ENCODE measurements at regions not wholly inside any gene's neighbourhood (a gene's known extent, or its start where the extent isn't known, plus 50 kb on each side); places are given as distances from the start of the nearest gene placed in this dataset.

DNA sequence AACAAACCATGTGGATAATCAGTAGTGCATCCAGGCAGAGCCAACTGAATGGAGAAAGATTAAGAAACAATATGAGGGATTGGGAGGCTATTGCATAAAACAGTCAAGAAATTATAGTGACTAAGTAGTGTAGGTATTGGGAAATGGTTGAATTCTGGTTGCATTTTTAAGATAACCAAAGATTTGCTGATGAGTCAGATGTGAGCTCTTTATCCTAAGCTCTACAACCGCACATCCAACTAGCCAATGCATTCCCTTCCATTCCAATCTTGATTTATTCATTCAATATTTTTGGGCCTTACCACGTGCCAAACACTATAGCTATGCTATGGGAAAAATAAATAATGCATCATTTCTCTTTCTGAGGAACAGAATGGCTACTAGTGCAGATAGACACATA lies 524.5 kb upstream of the RGMB start:
- H3K4me3 ChIP-seq (replicated peaks; ENCODE audit: insufficient read depth, low read length): no peak overlapping the region
- TF ChIP-seq POLR2AphosphoS5 (IDR thresholded peaks at IDR 0.05; ENCODE audit: low read depth) (no peak), SPI1 (IDR thresholded peaks at IDR 0.05; ENCODE audit: borderline replicate concordance, low read depth) (no peak)
- TF ChIP-seq, protein P1, sequence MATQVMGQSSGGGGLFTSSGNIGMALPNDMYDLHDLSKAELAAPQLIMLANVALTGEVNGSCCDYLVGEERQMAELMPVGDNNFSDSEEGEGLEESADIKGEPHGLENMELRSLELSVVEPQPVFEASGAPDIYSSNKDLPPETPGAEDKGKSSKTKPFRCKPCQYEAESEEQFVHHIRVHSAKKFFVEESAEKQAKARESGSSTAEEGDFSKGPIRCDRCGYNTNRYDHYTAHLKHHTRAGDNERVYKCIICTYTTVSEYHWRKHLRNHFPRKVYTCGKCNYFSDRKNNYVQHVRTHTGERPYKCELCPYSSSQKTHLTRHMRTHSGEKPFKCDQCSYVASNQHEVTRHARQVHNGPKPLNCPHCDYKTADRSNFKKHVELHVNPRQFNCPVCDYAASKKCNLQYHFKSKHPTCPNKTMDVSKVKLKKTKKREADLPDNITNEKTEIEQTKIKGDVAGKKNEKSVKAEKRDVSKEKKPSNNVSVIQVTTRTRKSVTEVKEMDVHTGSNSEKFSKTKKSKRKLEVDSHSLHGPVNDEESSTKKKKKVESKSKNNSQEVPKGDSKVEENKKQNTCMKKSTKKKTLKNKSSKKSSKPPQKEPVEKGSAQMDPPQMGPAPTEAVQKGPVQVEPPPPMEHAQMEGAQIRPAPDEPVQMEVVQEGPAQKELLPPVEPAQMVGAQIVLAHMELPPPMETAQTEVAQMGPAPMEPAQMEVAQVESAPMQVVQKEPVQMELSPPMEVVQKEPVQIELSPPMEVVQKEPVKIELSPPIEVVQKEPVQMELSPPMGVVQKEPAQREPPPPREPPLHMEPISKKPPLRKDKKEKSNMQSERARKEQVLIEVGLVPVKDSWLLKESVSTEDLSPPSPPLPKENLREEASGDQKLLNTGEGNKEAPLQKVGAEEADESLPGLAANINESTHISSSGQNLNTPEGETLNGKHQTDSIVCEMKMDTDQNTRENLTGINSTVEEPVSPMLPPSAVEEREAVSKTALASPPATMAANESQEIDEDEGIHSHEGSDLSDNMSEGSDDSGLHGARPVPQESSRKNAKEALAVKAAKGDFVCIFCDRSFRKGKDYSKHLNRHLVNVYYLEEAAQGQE (IDR thresholded peaks at IDR 0.05; ENCODE audit: insufficient replicate concordance, low read depth): no peak
- no peaks in the 10 kb centered on the region for H3K27me3 ChIP-seq (ENCODE audit: insufficient read depth, poor library complexity, severe bottlenecking)
- no peak overlapping the region for H3K27ac ChIP-seq (replicated peaks)
- no peak for DNase-seq (ENCODE audit: low read depth in 1 of 2, low spot score in 1 of 2)

DNA sequence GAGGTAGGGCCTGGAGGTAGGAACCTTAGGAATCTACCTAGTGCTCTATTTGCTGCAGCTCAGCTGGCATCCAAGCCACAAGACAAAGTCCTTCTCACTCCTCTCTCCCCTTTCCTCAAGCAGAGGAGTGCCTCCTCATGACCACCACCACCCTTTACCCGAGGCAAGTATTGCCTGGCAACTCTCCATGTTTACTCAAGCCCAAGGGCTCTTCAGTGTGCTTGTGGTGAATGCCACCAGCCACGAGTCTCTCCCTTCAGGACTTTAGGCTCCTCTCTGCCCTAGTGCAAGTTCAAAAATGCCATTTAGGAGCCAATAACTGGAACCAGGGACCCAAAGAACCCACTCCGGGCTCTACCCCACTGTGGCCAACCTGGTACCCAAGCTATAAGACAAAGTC lies 514.5 kb upstream of the RGMB start:
- no peak for DNase-seq (ENCODE audit: low read depth in 1 of 2, low spot score in 1 of 2)

DNA sequence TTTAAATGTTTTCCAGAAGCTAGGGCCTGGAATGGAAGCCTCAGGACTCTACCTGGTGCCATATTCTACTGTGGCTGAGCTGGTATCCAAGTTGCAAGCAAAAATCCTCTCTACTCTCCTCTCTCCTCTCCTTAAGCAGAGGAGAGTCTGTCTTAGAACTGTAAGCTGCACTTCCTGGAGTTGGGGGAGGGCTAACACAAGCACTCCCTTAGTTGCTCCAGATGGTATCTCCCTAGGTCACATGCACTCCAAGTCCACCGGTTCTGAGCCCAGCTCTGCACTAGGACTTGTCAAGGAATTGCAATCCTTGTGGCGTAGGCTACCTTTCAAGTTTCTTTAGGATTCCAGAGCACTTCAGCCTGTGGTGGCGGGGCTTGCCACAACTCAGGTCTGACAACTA lies 513.9 kb upstream of the RGMB start:
- DNase-seq (ENCODE audit: low read depth in 1 of 2, low spot score in 1 of 2): no peak
- H3K27ac ChIP-seq (replicated peaks): no peak overlapping the region
- H3K27me3 ChIP-seq (ENCODE audit: insufficient read depth, poor library complexity, severe bottlenecking): no peaks in the 10 kb centered on the region
- TF ChIP-seq, protein P1 (IDR thresholded peaks at IDR 0.05; ENCODE audit: insufficient replicate concordance, low read depth): no peak
- TF ChIP-seq SPI1 (IDR thresholded peaks at IDR 0.05; ENCODE audit: borderline replicate concordance, low read depth) (no peak), POLR2AphosphoS5 (IDR thresholded peaks at IDR 0.05; ENCODE audit: low read depth) (no peak), GABPA (IDR thresholded peaks at IDR 0.05; ENCODE audit: low read depth) (no peak)
- TF ChIP-seq, protein P2, sequence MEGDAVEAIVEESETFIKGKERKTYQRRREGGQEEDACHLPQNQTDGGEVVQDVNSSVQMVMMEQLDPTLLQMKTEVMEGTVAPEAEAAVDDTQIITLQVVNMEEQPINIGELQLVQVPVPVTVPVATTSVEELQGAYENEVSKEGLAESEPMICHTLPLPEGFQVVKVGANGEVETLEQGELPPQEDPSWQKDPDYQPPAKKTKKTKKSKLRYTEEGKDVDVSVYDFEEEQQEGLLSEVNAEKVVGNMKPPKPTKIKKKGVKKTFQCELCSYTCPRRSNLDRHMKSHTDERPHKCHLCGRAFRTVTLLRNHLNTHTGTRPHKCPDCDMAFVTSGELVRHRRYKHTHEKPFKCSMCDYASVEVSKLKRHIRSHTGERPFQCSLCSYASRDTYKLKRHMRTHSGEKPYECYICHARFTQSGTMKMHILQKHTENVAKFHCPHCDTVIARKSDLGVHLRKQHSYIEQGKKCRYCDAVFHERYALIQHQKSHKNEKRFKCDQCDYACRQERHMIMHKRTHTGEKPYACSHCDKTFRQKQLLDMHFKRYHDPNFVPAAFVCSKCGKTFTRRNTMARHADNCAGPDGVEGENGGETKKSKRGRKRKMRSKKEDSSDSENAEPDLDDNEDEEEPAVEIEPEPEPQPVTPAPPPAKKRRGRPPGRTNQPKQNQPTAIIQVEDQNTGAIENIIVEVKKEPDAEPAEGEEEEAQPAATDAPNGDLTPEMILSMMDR (IDR thresholded peaks at IDR 0.05; ENCODE audit: insufficient read depth, low read length): no peak
- H3K4me3 ChIP-seq (replicated peaks; ENCODE audit: insufficient read depth, low read length): no peak overlapping the region

More for the DNA sequence above, 514.5 kb upstream of the RGMB start:
- H3K27me3 ChIP-seq (ENCODE audit: insufficient read depth, poor library complexity, severe bottlenecking): no peaks in the 10 kb centered on the region
- TF ChIP-seq SPI1 (IDR thresholded peaks at IDR 0.05; ENCODE audit: borderline replicate concordance, low read depth): no peak
- no peak for TF ChIP-seq POLR2AphosphoS5 (IDR thresholded peaks at IDR 0.05; ENCODE audit: low read depth)
- TF ChIP-seq, protein P1 (IDR thresholded peaks at IDR 0.05; ENCODE audit: insufficient replicate concordance, low read depth): no peak
- TF ChIP-seq, protein P2 (IDR thresholded peaks at IDR 0.05; ENCODE audit: insufficient read depth, low read length): no peak
- TF ChIP-seq GABPA (IDR thresholded peaks at IDR 0.05; ENCODE audit: low read depth): no peak
- H3K27ac ChIP-seq (replicated peaks): no peak overlapping the region
- no peak overlapping the region for H3K4me3 ChIP-seq (replicated peaks; ENCODE audit: insufficient read depth, low read length)
